HEK293 (cell line): ENCODE measurements at regions not wholly inside any gene's neighbourhood (a gene's known extent, or its start where the extent isn't known, plus 50 kb on each side); places are given as distances from the start of the nearest gene placed in this dataset.

Source experiments
- CTCF ChIA-PET: fragments of 350-600 bp; formaldehyde crosslinking; extraction: SDS; loops from one replicate; lab custom pipeline; 2021; ENCODE audit warnings: antibody characterized with exemption; lab: Yijun Ruan, JAX
- POLR2A ChIA-PET: fragments of 300-600 bp; formaldehyde crosslinking; extraction: SDS; loops from one replicate; lab custom pipeline; 2020; ENCODE audit warnings: antibody characterized with exemption, inconsistent platforms; lab: Yijun Ruan, JAX
- H3K27ac ChIP-seq: fragments of 200-500 bp; sonication (Bioruptor generic); 2 replicates; pipeline ENCODE4 v1.5.1; 2014; ENCODE audit warnings: low read depth, low read length, control low read depth, inconsistent platforms; ENCODE audit errors: extremely low read depth
- H3K36me3 ChIP-seq, 2 experiments: fragments of 200-500 bp in 1 of 2; sonication (Bioruptor generic) in 1 of 2; 1 replicate in 1 of 2; 2 replicates in 1 of 2; pipeline ENCODE4 v1.5.1; 2014 to 2017; ENCODE audit warnings: inconsistent platforms in 2 of 2, low read length in 2 of 2; ENCODE audit not compliant: control insufficient read depth in 2 of 2, insufficient read depth in 1 of 2
- H3K4me1 ChIP-seq: fragments of 200-500 bp; sonication (Bioruptor generic); 2 replicates; pipeline ENCODE4 v1.5.1; 2014; ENCODE audit warnings: mild to moderate bottlenecking, low read length, inconsistent platforms; ENCODE audit not compliant: control insufficient read depth, insufficient read depth
- H3K4me3 ChIP-seq: 2 replicates; pipeline ENCODE4 v1.5.1; 2011; ENCODE audit warnings: low read depth, mild to moderate bottlenecking, control low read depth, low read length, moderate library complexity
- H3K9me3 ChIP-seq: fragments of 200-500 bp; sonication (Bioruptor generic); 2 replicates; pipeline ENCODE4 v1.5.1; 2014; ENCODE audit warnings: low read depth, low read length, inconsistent platforms; ENCODE audit not compliant: control insufficient read depth, insufficient read depth
- GLIS2 ChIP-seq: fragments of 450-650 bp; formaldehyde crosslinking; IDR thresholded peaks from 2 replicates; pipeline ENCODE4 v1.5.1; 2016; ENCODE audit warnings: missing biosample characterization, missing genetic modification characterization
- KLF10 ChIP-seq: fragments of 450-650 bp; IDR thresholded peaks from 2 replicates; pipeline ENCODE4 v1.5.1; 2018; ENCODE audit warnings: missing biosample characterization, mild to moderate bottlenecking, missing genetic modification characterization
- MZF1 ChIP-seq: fragments of 450-650 bp; formaldehyde crosslinking; IDR thresholded peaks from 2 replicates; pipeline ENCODE4 v1.5.1; 2017; ENCODE audit warnings: missing biosample characterization, missing genetic modification characterization, borderline replicate concordance
- OSR2 ChIP-seq: fragments of 450-650 bp; formaldehyde crosslinking; IDR thresholded peaks from 2 replicates; pipeline ENCODE4 v1.5.1; 2016; ENCODE audit warnings: missing biosample characterization, missing genetic modification characterization
- RBAK ChIP-seq: fragments of 450-650 bp; formaldehyde crosslinking; IDR thresholded peaks from 2 replicates; pipeline ENCODE4 v1.5.1; 2016; ENCODE audit warnings: missing biosample characterization, missing genetic modification characterization
- SP3 ChIP-seq: fragments of 450-650 bp; formaldehyde crosslinking; IDR thresholded peaks from 2 replicates; pipeline ENCODE4 v1.5.1; 2016; ENCODE audit warnings: missing biosample characterization, missing genetic modification characterization
- ZBTB21 ChIP-seq: fragments of 450-650 bp; formaldehyde crosslinking; IDR thresholded peaks from 2 replicates; pipeline ENCODE4 v1.5.1; 2017; ENCODE audit warnings: missing biosample characterization, missing genetic modification characterization
- ZFHX2 ChIP-seq: fragments of 450-650 bp; formaldehyde crosslinking; conservative IDR thresholded peaks from 2 replicates; pipeline ENCODE4 v1.5.1; 2016; ENCODE audit warnings: missing biosample characterization, missing genetic modification characterization
- ZFP69B ChIP-seq: fragments of 450-650 bp; formaldehyde crosslinking; IDR thresholded peaks from 2 replicates; pipeline ENCODE4 v1.5.1; 2016; ENCODE audit warnings: missing biosample characterization, missing genetic modification characterization
- ZNF10 ChIP-seq: fragments of 450-650 bp; formaldehyde crosslinking; IDR thresholded peaks from 2 replicates; pipeline ENCODE4 v1.5.1; 2017; ENCODE audit warnings: missing biosample characterization, missing genetic modification characterization
- ZNF114 ChIP-seq: fragments of 450-650 bp; formaldehyde crosslinking; IDR thresholded peaks from 2 replicates; pipeline ENCODE4 v1.5.0; 2017; ENCODE audit warnings: missing biosample characterization, missing genetic modification characterization
- ZNF121 ChIP-seq: fragments of 450-650 bp; formaldehyde crosslinking; IDR thresholded peaks from 2 replicates; pipeline ENCODE4 v1.5.1; 2016; ENCODE audit warnings: missing biosample characterization, missing genetic modification characterization
- ZNF140 ChIP-seq: fragments of 450-650 bp; formaldehyde crosslinking; IDR thresholded peaks from 2 replicates; pipeline ENCODE4 v1.5.1; 2016; ENCODE audit warnings: missing biosample characterization, missing genetic modification characterization
- ZNF146 ChIP-seq: fragments of 450-650 bp; formaldehyde crosslinking; IDR thresholded peaks from 2 replicates; pipeline ENCODE4 v1.5.1; 2016; ENCODE audit warnings: missing biosample characterization, missing genetic modification characterization
- ZNF211 ChIP-seq: fragments of 450-650 bp; formaldehyde crosslinking; IDR thresholded peaks from 2 replicates; pipeline ENCODE4 v1.5.1; 2016; ENCODE audit warnings: low read depth, missing biosample characterization, missing genetic modification characterization
- ZNF335 ChIP-seq: fragments of 450-650 bp; formaldehyde crosslinking; conservative IDR thresholded peaks from 2 replicates; pipeline ENCODE4 v1.5.1; 2016; ENCODE audit warnings: missing biosample characterization, missing genetic modification characterization
- ZNF354C ChIP-seq: fragments of 450-650 bp; formaldehyde crosslinking; IDR thresholded peaks from 2 replicates; pipeline ENCODE4 v1.5.1; 2016; ENCODE audit warnings: missing biosample characterization, missing genetic modification characterization, low read depth, borderline replicate concordance
- ZNF362 ChIP-seq: fragments of 450-650 bp; formaldehyde crosslinking; IDR thresholded peaks from 2 replicates; pipeline ENCODE4 v1.5.1; 2016; ENCODE audit warnings: missing biosample characterization, missing genetic modification characterization
- ZNF366 ChIP-seq: fragments of 450-650 bp; formaldehyde crosslinking; conservative IDR thresholded peaks from 2 replicates; pipeline ENCODE4 v1.5.1; 2016; ENCODE audit warnings: missing biosample characterization, missing genetic modification characterization
- ZNF530 ChIP-seq: fragments of 450-650 bp; formaldehyde crosslinking; IDR thresholded peaks from 2 replicates; pipeline ENCODE4 v1.5.1; 2016; ENCODE audit warnings: low read depth, missing biosample characterization, missing genetic modification characterization
- ZNF623 ChIP-seq: fragments of 450-650 bp; formaldehyde crosslinking; IDR thresholded peaks from 2 replicates; pipeline ENCODE4 v1.5.1; 2016; ENCODE audit warnings: missing biosample characterization, missing genetic modification characterization
- ZNF624 ChIP-seq: fragments of 450-650 bp; formaldehyde crosslinking; IDR thresholded peaks from 2 replicates; pipeline ENCODE4 v1.5.1; 2017; ENCODE audit warnings: missing biosample characterization, missing genetic modification characterization
- ZNF629 ChIP-seq: fragments of 450-650 bp; formaldehyde crosslinking; IDR thresholded peaks from 2 replicates; pipeline ENCODE4 v1.5.1; 2017; ENCODE audit warnings: missing biosample characterization, missing genetic modification characterization
- ZNF639 ChIP-seq: fragments of 450-650 bp; formaldehyde crosslinking; IDR thresholded peaks from 2 replicates; pipeline ENCODE4 v1.5.1; 2016; ENCODE audit warnings: missing biosample characterization, missing genetic modification characterization
- ZNF701 ChIP-seq: fragments of 450-650 bp; formaldehyde crosslinking; IDR thresholded peaks from 2 replicates; pipeline ENCODE4 v1.5.1; 2016; ENCODE audit warnings: missing biosample characterization, missing genetic modification characterization
- ZNF785 ChIP-seq: fragments of 450-650 bp; formaldehyde crosslinking; IDR thresholded peaks from 2 replicates; pipeline ENCODE4 v1.5.1; 2016; ENCODE audit warnings: missing biosample characterization, missing genetic modification characterization
- TF ChIP-seq, protein P1 (sequence below): fragments of 450-650 bp; formaldehyde crosslinking; IDR thresholded peaks from 2 replicates; pipeline ENCODE4 v1.5.1; 2016; ENCODE audit warnings: missing biosample characterization, missing genetic modification characterization, low read depth

GRCh38 chr22:27250418-27250817, 551.1 kb downstream of the MN1 start:
- ChIA-PET CTCF (interaction anchor here (0.6 to 0.7 kb wide), 2 partner anchors 53 to 172 kb away, joined by 3 to 5 read pairs; no protein-coding TSS in a partner anchor), POLR2A (no interaction called here)
- no peaks in the 10 kb centered on the region for H3K4me1 ChIP-seq
- H3K27ac ChIP-seq, result no peak overlapping the region
- TF ChIP-seq RBAK (tag by site-specific recombination) (no peak), ZNF623 (peak; percentile 56; the same call in 1 of the 2 replicates)
- H3K36me3 ChIP-seq, result no peaks in the 10 kb centered on the region
- no peak overlapping the region for H3K4me3 ChIP-seq
- H3K9me3 ChIP-seq, result no peaks in the 10 kb centered on the region

DNA sequence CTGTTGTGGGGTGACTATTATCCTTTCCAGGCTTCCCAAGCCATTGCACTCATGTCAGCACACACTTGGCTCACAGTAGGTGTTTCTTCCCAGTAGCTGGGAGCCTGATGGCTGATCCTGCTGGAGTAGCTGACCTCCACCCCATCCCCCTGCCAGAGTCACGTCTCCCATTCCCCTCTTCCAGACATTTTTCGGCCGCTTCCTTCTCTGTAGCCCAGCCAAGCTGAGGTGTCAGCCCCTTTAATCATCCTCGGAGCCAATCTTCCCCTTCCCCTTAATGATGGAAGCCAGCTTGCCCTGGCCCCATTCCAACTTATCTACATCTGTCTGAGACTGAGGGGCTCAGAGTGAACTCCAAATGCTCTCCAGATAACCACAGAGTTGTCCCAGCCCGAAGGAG, 550.7 kb downstream of the MN1 start:
- Histone ChIP-seq H3K4me3 (no peak overlapping the region), H3K9me3 (no peaks in the 10 kb centered on the region), H3K36me3 (no peaks in the 10 kb centered on the region), H3K27ac (no peak overlapping the region), H3K4me1 (no peaks in the 10 kb centered on the region)
- ChIA-PET CTCF (no interaction called here), POLR2A (no interaction called here)
- TF ChIP-seq ZNF335 (tag by site-specific recombination), result no peak
- no peak for TF ChIP-seq MZF1 (tag by site-specific recombination)
- no peak for TF ChIP-seq ZNF354C (tag by site-specific recombination)
- TF ChIP-seq, protein P1, sequence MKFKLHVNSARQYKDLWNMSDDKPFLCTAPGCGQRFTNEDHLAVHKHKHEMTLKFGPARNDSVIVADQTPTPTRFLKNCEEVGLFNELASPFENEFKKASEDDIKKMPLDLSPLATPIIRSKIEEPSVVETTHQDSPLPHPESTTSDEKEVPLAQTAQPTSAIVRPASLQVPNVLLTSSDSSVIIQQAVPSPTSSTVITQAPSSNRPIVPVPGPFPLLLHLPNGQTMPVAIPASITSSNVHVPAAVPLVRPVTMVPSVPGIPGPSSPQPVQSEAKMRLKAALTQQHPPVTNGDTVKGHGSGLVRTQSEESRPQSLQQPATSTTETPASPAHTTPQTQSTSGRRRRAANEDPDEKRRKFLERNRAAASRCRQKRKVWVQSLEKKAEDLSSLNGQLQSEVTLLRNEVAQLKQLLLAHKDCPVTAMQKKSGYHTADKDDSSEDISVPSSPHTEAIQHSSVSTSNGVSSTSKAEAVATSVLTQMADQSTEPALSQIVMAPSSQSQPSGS (tag by site-specific recombination), result no peak
- TF ChIP-seq SP3 (tag by site-specific recombination), result no peak
- TF ChIP-seq ZNF140, result no peak
- no peak for TF ChIP-seq ZBTB21 (tag by site-specific recombination)
- no peak for TF ChIP-seq ZNF10 (tag by site-specific recombination)
- no peak for TF ChIP-seq ZNF366
- no peak for TF ChIP-seq ZFP69B (tag by site-specific recombination)
- TF ChIP-seq ZFHX2, result no peak
- no peak for TF ChIP-seq ZNF701 (tag by site-specific recombination)
- no peak for TF ChIP-seq ZNF785 (tag by site-specific recombination)
- no peak for TF ChIP-seq ZNF114 (tag by site-specific recombination)
- TF ChIP-seq ZNF624 (tag by site-specific recombination), result no peak
- no peak for TF ChIP-seq KLF10
- no peak for TF ChIP-seq ZNF530 (tag by site-specific recombination)
- no peak for TF ChIP-seq ZNF362 (tag by site-specific recombination)
- TF ChIP-seq GLIS2 (tag by site-specific recombination), result no peak

DNA sequence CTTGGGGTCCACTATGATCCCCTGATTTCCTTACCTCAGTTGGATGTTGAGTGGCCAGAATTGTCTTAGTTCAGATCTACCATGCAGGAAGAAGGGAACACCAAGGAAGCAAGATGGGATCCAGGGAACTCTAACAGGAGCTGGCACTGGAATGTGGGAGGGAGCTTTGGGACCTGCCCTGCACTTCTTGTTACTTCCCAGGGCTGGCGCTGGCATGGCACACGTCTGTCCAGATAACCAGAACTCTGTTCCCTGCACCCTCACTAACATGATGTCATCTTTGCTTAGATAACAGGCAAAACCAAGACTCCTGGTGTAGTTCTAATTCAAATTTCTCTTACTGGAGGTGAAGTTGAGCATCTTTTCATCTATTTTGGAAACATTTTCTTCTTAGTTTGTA, 550.0 kb downstream of the MN1 start:
- Histone ChIP-seq H3K4me1 (no peaks in the 10 kb centered on the region), H3K27ac (no peak overlapping the region), H3K4me3 (no peak overlapping the region), H3K9me3 (no peaks in the 10 kb centered on the region), H3K36me3 (no peaks in the 10 kb centered on the region)
- TF ChIP-seq ZNF629 (no peak), OSR2 (tag by site-specific recombination) (no peak), MZF1 (tag by site-specific recombination) (no peak), ZNF146 (no peak), ZNF121 (tag by site-specific recombination) (no peak), ZNF211 (tag by site-specific recombination) (no peak), ZNF639 (no peak)
- TF ChIP-seq, protein P1 (tag by site-specific recombination), result 0 out of 2 replicates have a peak, but pooled peaks have one; percentile 29
- ChIA-PET CTCF (interaction anchor here (0.6 kb wide), 1 partner anchor 13 kb away, joined by 3 read pairs; no protein-coding TSS in a partner anchor), POLR2A (no interaction called here)
